ENCODE measurements at regions not wholly inside any gene's neighbourhood (a gene's known extent, or its start where the extent isn't known, plus 50 kb on each side); places are given as distances from the start of the nearest gene placed in this dataset.

DNA sequence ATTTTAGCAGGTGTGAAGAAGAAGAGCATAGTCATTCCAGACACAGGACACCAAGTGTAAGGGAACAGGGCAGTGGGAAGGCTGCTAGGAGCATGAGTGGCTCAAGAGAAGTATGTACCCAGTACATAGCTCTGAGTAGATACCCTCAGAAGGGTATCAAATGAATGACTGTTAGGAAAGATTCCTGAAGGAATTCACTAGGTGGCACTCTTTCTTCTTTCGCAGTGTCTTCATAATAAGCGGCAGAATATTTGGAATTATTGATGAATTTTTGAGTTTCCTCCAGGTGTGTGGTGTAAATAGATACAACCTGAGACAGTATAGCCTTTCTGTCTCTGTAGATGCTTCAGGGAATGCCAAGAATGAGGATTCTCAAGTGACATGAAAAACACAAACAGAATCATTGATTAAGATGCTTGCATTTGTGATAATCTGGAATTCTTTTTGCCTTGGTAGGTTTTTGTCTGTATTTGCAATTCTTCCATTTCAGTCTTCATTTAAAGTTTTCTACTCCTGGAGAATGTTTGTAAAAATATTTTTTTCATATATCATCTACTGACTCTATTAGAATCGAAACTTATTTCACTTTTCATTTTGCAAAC lies 264.3 kb upstream of the RIMS1 start:
- Histone ChIP-seq H3K27me3 (ENCODE audit: control insufficient read depth, insufficient read depth, low read length) (no peaks in the 10 kb centered on the region), H3K4me1 (ENCODE audit: control insufficient read depth, low read depth, low read length) (no peaks in the 10 kb centered on the region), H3K4me3 (ENCODE audit: low read length) (no peak overlapping the region)

DNA sequence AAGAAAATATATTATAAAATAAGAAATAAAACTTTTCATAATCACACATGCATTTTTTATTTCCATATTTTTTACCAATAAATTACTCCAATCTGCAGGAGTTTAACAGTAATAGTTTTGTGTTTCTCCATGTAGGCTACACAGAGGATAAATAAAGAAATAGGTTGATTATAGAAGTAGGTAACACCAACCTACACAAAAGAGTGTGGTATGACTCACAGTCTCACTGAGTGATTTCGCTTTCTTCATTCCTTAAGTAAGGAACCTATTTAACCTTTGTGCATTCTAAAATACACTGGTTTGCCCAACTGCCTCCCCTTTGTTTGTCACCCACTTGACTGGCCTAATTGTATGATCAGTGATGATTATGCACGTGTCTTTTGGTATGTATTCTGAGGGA lies 244.2 kb upstream of the RIMS1 start:
- no peak overlapping the region for H3K9ac ChIP-seq (ENCODE audit: low read length)
- H3K36me3 ChIP-seq (ENCODE audit: control insufficient read depth, low read depth, low read length): no peaks in the 10 kb centered on the region
- no peaks in the 10 kb centered on the region for H3K27me3 ChIP-seq (ENCODE audit: control insufficient read depth, insufficient read depth, low read length)
- H3K27ac ChIP-seq (ENCODE audit: low read length): no peak overlapping the region
- no peak overlapping the region for H3K4me3 ChIP-seq (ENCODE audit: low read length)
- no peaks in the 10 kb centered on the region for H3K9me3 ChIP-seq (ENCODE audit: control insufficient read depth, low read depth, low read length)
- no peaks in the 10 kb centered on the region for H3K4me1 ChIP-seq (ENCODE audit: control insufficient read depth, low read depth, low read length)

More for the DNA sequence above, 264.3 kb upstream of the RIMS1 start:
- Histone ChIP-seq H3K9ac (ENCODE audit: low read length) (no peak overlapping the region), H3K27ac (ENCODE audit: low read length) (no peak overlapping the region), H3K36me3 (ENCODE audit: control insufficient read depth, low read depth, low read length) (no peaks in the 10 kb centered on the region), H3K9me3 (ENCODE audit: control insufficient read depth, low read depth, low read length) (peaks cover 7% of the 10 kb centered on the region)

DNA sequence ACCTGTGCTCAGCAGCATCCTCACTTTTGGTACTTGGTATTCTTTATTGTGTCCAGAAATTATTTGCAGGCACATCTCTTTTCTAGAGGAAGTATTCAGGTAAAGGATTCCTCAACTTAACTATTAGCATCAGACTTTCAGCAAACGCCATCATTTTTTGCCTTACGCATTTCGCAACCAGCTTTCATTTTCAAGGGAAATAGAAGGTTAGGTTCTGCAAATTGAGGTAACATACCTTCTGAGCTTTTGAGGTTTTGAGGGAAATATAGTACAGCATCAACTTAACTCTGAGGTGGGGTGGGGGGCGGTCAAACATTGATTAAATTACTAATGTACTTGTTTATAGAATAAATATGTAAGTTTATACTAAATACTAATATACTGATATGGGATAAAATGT lies 243.6 kb upstream of the RIMS1 start:
- H3K4me1 ChIP-seq (ENCODE audit: control insufficient read depth, low read depth, low read length): no peaks in the 10 kb centered on the region
- H3K27me3 ChIP-seq (ENCODE audit: control insufficient read depth, insufficient read depth, low read length): no peaks in the 10 kb centered on the region
- no peaks in the 10 kb centered on the region for H3K36me3 ChIP-seq (ENCODE audit: control insufficient read depth, low read depth, low read length)
- no peak overlapping the region for H3K4me3 ChIP-seq (ENCODE audit: low read length)
- H3K9me3 ChIP-seq (ENCODE audit: control insufficient read depth, low read depth, low read length): no peaks in the 10 kb centered on the region
- no peak overlapping the region for H3K9ac ChIP-seq (ENCODE audit: low read length)
- no peak overlapping the region for H3K27ac ChIP-seq (ENCODE audit: low read length)

- Histone ChIP-seq H3K4me1 (ENCODE audit: control insufficient read depth, low read depth, low read length) (no peaks in the 10 kb centered on the region), H3K27me3 (ENCODE audit: control insufficient read depth, insufficient read depth, low read length) (no peaks in the 10 kb centered on the region), H3K27ac (ENCODE audit: low read length) (no peak overlapping the region), H3K4me3 (ENCODE audit: low read length) (no peak overlapping the region), H3K36me3 (ENCODE audit: control insufficient read depth, low read depth, low read length) (no peaks in the 10 kb centered on the region), H3K9me3 (ENCODE audit: control insufficient read depth, low read depth, low read length) (no peaks in the 10 kb centered on the region), H3K9ac (ENCODE audit: low read length) (no peak overlapping the region)
Measured at GRCh38 chr6:71645299-71645698, 241.1 kb upstream of the RIMS1 start.

DNA sequence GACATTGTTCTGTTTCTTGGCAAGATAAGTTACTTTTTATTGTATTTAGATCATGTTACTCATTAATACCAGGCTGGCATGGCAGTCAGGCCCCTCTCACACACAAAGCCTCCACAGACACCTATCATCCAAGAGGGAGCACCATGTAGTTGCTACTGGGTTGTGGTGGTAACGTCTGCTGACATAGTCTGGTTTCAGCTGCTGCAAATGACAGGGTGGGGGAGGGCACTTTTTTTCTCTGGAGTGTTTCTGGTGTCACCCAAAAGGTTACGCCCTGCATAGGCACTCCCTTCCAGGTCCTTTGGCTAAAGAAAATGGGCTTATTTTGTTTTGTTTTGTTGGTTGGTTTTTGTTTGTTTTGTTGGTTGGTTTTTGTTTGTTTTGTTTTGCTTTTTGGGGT lies 236.4 kb upstream of the RIMS1 start:
- no peaks in the 10 kb centered on the region for H3K9me3 ChIP-seq (ENCODE audit: control insufficient read depth, low read depth, low read length)
- no peaks in the 10 kb centered on the region for H3K4me1 ChIP-seq (ENCODE audit: control insufficient read depth, low read depth, low read length)
- no peak overlapping the region for H3K27ac ChIP-seq (ENCODE audit: low read length)
- H3K4me3 ChIP-seq (ENCODE audit: low read length): no peak overlapping the region
- no peaks in the 10 kb centered on the region for H3K36me3 ChIP-seq (ENCODE audit: control insufficient read depth, low read depth, low read length)
- no peak overlapping the region for H3K9ac ChIP-seq (ENCODE audit: low read length)
- no peaks in the 10 kb centered on the region for H3K27me3 ChIP-seq (ENCODE audit: control insufficient read depth, insufficient read depth, low read length)

DNA sequence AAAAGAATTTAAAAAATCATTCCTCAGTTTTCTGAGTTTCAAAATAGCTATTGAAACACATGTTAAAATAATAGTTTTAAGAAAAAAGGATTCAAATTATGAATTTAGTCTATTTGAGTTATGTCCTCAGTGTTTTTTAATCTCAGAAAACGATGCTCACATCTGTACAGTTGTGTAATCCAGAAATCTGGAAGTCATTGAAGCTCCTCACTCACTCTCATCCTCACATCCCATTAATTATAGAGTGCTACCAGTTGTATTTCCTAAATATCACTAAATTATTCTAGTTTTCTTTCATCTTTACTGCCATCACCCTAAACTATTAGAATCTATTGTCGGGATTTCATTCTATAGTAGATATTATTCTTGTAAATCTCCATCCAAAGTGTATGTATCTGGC lies 234.7 kb upstream of the RIMS1 start:
- Histone ChIP-seq H3K4me1 (ENCODE audit: control insufficient read depth, low read depth, low read length) (no peaks in the 10 kb centered on the region), H3K9ac (ENCODE audit: low read length) (no peak overlapping the region), H3K36me3 (ENCODE audit: control insufficient read depth, low read depth, low read length) (no peaks in the 10 kb centered on the region), H3K27me3 (ENCODE audit: control insufficient read depth, insufficient read depth, low read length) (no peaks in the 10 kb centered on the region), H3K27ac (ENCODE audit: low read length) (no peak overlapping the region), H3K4me3 (ENCODE audit: low read length) (no peak overlapping the region), H3K9me3 (ENCODE audit: control insufficient read depth, low read depth, low read length) (no peaks in the 10 kb centered on the region)

DNA sequence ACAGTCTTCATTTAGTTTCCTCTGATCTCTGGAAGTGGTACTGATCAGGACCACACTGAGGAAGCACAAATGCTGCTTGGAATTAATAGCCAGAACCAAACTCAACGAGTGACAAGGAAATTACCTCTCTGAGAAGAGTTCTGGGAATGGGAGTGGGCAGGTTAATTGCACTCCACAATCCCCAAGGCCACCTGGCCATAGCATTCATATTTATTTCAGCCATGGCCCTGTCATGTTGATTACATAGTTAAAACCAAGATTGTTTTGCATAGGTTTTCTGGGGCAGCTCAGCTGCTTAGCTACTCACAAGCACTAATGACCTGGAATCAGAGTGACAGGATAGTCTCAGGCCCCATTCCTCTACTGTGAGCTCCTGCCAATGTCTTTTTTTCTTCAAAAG lies 230.2 kb upstream of the RIMS1 start:
- H3K4me3 ChIP-seq (ENCODE audit: low read length): no peak overlapping the region
- H3K4me1 ChIP-seq (ENCODE audit: control insufficient read depth, low read depth, low read length): no peaks in the 10 kb centered on the region
- no peak overlapping the region for H3K9ac ChIP-seq (ENCODE audit: low read length)
- no peaks in the 10 kb centered on the region for H3K9me3 ChIP-seq (ENCODE audit: control insufficient read depth, low read depth, low read length)
- no peaks in the 10 kb centered on the region for H3K27me3 ChIP-seq (ENCODE audit: control insufficient read depth, insufficient read depth, low read length)
- H3K27ac ChIP-seq (ENCODE audit: low read length): no peak overlapping the region
- no peaks in the 10 kb centered on the region for H3K36me3 ChIP-seq (ENCODE audit: control insufficient read depth, low read depth, low read length)

DNA sequence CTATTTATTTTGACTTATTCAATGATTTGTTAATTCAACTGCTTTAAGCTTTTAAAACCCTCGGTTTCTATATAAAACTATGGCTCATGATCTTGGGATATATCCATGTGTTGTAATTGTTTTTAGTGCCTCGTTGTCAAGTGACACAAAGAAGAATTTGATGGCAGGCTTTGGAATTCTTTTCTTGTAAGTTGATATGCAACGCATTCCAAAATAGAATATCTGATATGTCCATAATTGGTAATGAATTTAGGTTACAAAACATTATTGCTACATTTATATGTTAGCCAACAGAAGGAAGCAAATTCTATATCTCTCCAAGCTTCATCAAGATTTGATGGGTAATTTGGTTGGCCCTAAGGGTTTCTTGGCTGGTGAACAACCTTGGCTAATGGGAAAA lies 220.4 kb upstream of the RIMS1 start:
- Histone ChIP-seq H3K9me3 (ENCODE audit: control insufficient read depth, low read depth, low read length) (no peaks in the 10 kb centered on the region), H3K4me3 (ENCODE audit: low read length) (no peak overlapping the region), H3K4me1 (ENCODE audit: control insufficient read depth, low read depth, low read length) (no peaks in the 10 kb centered on the region), H3K9ac (ENCODE audit: low read length) (no peak overlapping the region), H3K27ac (ENCODE audit: low read length) (no peak overlapping the region), H3K27me3 (ENCODE audit: control insufficient read depth, insufficient read depth, low read length) (no peaks in the 10 kb centered on the region), H3K36me3 (ENCODE audit: control insufficient read depth, low read depth, low read length) (no peaks in the 10 kb centered on the region)

DNA sequence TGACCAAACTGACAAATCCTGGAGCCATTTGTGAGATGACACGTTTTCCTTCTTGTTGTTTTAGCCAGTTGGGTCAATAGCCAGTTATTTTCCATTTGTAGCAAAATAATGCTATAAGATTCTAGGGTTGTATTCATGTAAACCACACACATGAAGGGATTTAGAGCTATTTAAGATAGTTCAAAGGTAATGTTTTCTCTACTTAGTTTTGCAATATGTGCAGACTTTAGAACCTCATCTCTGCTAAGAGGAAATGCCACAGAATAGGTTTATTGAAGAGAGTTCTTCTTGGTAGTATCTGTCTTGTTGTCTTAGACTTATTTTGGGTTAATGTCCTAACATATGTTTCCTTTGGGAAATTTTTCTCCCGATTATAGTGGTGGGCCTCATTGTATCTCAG lies 213.5 kb upstream of the RIMS1 start:
- no peak overlapping the region for H3K27ac ChIP-seq (ENCODE audit: low read length)

GRCh38 chr6:71675386-71675785 lies 211.0 kb upstream of the RIMS1 start:
- no peaks in the 10 kb centered on the region for H3K9me3 ChIP-seq (ENCODE audit: control insufficient read depth, low read depth, low read length)
- no peaks in the 10 kb centered on the region for H3K27me3 ChIP-seq (ENCODE audit: control insufficient read depth, insufficient read depth, low read length)
- no peaks in the 10 kb centered on the region for H3K36me3 ChIP-seq (ENCODE audit: control insufficient read depth, low read depth, low read length)
- no peak overlapping the region for H3K4me3 ChIP-seq (ENCODE audit: low read length)
- H3K9ac ChIP-seq (ENCODE audit: low read length): no peak overlapping the region
- H3K27ac ChIP-seq (ENCODE audit: low read length): no peak overlapping the region
- H3K4me1 ChIP-seq (ENCODE audit: control insufficient read depth, low read depth, low read length): no peaks in the 10 kb centered on the region

More for the DNA sequence above, 213.5 kb upstream of the RIMS1 start:
- Histone ChIP-seq H3K36me3 (ENCODE audit: control insufficient read depth, low read depth, low read length) (no peaks in the 10 kb centered on the region), H3K9me3 (ENCODE audit: control insufficient read depth, low read depth, low read length) (no peaks in the 10 kb centered on the region), H3K27me3 (ENCODE audit: control insufficient read depth, insufficient read depth, low read length) (no peaks in the 10 kb centered on the region), H3K9ac (ENCODE audit: low read length) (no peak overlapping the region), H3K4me3 (ENCODE audit: low read length) (no peak overlapping the region), H3K4me1 (ENCODE audit: control insufficient read depth, low read depth, low read length) (no peaks in the 10 kb centered on the region)

DNA sequence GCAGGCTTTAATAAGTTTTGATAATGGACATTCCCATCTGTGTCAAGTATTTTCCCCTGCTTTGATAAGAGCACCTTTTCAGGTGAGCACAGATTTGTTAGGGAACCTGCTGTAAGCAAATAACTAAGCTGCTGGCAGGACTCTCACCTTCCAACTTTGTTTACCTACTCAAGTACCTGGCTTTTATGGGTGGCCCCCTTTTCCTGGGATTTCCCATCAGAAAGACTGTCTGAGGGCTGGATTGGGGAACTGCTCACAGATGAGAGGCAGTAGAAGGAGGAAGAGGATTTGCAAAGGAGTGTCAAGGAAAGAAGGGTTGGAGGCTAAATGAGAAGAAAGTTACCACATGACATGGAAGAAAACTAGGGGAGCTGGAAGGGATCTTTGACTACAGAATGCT lies 210.1 kb upstream of the RIMS1 start:
- Histone ChIP-seq H3K36me3 (ENCODE audit: control insufficient read depth, low read depth, low read length) (no peaks in the 10 kb centered on the region), H3K4me1 (ENCODE audit: control insufficient read depth, low read depth, low read length) (no peaks in the 10 kb centered on the region), H3K4me3 (ENCODE audit: low read length) (no peak overlapping the region), H3K9ac (ENCODE audit: low read length) (no peak overlapping the region), H3K27ac (ENCODE audit: low read length) (no peak overlapping the region), H3K9me3 (ENCODE audit: control insufficient read depth, low read depth, low read length) (no peaks in the 10 kb centered on the region), H3K27me3 (ENCODE audit: control insufficient read depth, insufficient read depth, low read length) (no peaks in the 10 kb centered on the region)

GRCh38 chr6:71678091-71678490 lies 208.3 kb upstream of the RIMS1 start:
- H3K4me1 ChIP-seq (ENCODE audit: control insufficient read depth, low read depth, low read length): no peaks in the 10 kb centered on the region
- H3K4me3 ChIP-seq (ENCODE audit: low read length): no peak overlapping the region
- no peaks in the 10 kb centered on the region for H3K36me3 ChIP-seq (ENCODE audit: control insufficient read depth, low read depth, low read length)
- no peak overlapping the region for H3K9ac ChIP-seq (ENCODE audit: low read length)
- H3K27ac ChIP-seq (ENCODE audit: low read length): no peak overlapping the region
- no peaks in the 10 kb centered on the region for H3K9me3 ChIP-seq (ENCODE audit: control insufficient read depth, low read depth, low read length)
- H3K27me3 ChIP-seq (ENCODE audit: control insufficient read depth, insufficient read depth, low read length): no peaks in the 10 kb centered on the region

Measured in iPS-18a (cell line).